GM19193 (cell line): ENCODE measurements at regions not wholly inside any gene's neighbourhood (a gene's known extent, or its start where the extent isn't known, plus 50 kb on each side); places are given as distances from the start of the nearest gene placed in this dataset.

Experiments
- POLR2A ChIP-seq: IDR thresholded peaks from 4 replicates; pipeline ENCODE4 v1.6.1; 2011; ENCODE audit not compliant: insufficient read depth, insufficient read length; ENCODE audit errors: extremely low read depth

DNA sequence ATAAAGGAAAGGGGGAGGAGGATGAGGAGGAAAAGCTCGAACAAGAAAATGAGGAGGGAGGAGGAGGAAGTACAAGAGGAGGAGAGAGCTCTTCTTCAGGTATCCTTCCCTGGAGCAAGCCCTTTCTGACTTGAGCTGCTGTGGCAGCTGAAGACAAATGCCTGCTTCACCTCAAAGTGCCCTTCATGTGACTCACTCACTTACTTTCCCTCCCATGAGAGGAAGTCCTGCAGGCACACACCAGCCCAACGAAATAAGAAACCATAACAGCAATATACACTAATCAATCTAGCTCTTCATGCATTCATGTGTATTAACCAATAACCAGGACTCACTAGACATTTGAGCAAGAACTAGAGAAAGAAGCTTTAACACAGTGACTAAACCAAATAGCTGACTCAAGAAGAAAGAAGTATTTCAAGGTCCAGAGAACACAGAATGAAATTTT, 251.9 kb downstream of the IGSF11 start:
- peak; percentile 29 for TF ChIP-seq POLR2A

DNA sequence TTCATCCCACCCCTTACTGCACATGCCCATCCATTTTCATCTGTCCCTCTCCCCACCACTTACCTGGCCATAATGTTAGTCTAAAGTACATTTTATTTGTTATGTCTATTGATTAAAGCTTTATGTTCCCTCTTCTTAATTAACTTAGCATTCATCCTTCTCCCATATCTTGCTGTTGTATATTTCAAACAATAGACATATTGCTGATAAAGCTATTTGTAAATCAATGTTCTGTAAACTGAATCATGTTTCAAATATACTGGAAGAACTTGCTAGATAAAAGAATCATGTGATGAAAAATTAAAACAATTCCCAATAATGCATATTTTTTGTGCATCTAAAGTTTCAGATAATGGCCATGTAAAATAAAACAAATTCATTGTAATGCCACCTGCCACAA, 249.2 kb downstream of the IGSF11 start:
- TF ChIP-seq POLR2A, result no peak

GRCh38 chr3:118791246-118791645, 243.4 kb downstream of the IGSF11 start:
- no peak for TF ChIP-seq POLR2A

GRCh38 chr3:118792191-118792590, 242.5 kb downstream of the IGSF11 start:
- no peak for TF ChIP-seq POLR2A

DNA sequence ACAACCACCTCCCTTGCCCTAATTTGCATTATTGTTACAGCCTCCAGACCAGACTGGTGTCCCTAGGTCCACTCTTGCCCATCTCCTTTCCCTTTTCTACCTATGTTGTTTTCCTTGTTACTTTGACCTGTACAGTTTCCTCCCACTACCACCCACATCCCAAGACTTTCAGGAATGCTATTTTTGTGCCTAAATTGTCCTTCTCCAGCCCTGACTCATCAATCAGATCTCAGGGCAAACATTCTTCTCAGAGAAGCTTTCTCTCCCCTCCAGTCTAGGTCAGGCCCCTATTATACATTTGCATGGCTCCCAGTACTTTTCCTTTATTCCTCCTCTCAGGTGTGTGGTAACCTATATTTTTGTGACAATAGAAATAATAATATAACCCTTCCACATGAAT, 241.5 kb downstream of the IGSF11 start:
- TF ChIP-seq POLR2A, result no peak

DNA sequence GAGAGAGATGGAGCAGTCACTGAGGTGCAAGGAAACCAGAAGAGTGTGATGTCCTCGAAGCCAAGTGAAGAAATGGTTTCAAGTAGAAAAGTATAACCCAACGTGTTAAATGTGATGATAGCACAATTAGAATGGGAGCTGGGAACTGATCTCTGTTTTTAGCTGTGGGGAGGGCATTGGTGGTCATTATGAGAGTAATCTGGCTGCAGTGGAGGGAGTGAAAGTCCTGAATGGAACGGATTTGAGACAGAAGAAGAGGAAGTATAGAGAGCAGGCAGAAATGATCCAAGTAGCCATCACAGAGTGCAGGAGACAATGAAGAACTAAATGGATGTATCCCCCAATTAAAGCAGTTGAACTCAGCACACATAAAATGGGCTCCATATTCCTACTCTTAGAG, 235.3 kb downstream of the IGSF11 start:
- no peak for TF ChIP-seq POLR2A

- no peak for TF ChIP-seq POLR2A
Observed at GRCh38 chr3:118801899-118802298, 232.7 kb downstream of the IGSF11 start.

DNA sequence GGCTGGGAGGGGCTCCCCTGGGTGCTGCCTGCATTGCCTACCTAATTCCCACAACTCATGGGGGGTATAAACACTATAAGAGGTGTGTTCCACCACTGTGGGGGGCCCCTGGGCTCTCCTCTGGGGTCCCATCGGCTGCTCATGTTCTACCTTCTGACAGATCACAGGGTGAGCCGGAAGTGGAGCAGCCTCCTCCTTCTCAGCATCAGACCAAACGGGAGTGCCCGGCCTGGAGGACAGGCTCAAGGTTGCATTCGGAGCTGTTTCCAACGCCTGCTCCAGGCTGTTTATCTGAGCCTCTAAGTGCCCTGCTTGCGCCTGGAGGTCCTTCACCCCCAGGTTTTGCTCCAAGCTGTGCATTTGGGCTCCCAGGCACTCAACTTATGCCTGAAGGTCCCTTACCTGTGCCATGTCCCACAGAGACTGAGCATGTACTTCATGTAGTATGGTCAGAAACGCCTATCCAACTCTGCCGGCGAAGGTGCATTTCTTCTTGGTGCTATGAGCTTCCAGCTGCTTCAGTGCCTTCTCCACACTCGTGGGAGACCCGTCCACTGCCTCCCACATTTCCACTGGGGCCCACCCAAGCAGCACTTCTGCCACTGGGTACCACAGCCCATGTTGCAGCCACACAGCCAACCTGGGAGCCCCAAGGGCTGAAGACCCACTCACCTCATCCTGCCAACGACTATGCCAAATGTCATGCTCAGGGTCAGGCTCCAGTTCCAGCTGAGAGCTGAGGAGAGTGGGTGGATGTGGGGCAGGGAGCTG, 232.1 kb downstream of the IGSF11 start:
- no peak for TF ChIP-seq POLR2A

GRCh38 chr3:118803096-118803476, 231.6 kb downstream of the IGSF11 start:
- TF ChIP-seq POLR2A, result no peak

GRCh38 chr3:118805007-118805406, 229.6 kb downstream of the IGSF11 start:
- no peak for TF ChIP-seq POLR2A

GRCh38 chr3:118806423-118806822, 228.2 kb downstream of the IGSF11 start:
- TF ChIP-seq POLR2A, result no peak

DNA sequence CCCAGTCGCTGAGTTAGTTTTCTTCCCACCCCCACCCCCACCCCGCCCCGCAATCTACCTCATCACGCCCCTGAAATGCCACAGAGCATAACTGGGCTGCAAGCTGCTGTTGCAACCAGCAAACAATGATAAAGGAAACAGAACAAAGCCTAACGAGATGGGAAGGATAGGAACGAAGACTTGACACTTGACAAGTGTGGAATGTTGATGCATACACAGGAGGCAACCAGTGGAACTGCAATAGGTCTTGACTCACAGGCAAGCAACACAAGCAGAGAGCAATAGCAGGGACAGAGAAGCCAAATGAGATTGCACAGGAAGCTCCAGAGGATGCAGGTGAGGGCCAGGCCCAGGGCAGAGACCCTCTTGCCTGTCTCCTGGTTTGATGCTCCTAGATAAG, 225.9 kb downstream of the IGSF11 start:
- TF ChIP-seq POLR2A, result no peak

DNA sequence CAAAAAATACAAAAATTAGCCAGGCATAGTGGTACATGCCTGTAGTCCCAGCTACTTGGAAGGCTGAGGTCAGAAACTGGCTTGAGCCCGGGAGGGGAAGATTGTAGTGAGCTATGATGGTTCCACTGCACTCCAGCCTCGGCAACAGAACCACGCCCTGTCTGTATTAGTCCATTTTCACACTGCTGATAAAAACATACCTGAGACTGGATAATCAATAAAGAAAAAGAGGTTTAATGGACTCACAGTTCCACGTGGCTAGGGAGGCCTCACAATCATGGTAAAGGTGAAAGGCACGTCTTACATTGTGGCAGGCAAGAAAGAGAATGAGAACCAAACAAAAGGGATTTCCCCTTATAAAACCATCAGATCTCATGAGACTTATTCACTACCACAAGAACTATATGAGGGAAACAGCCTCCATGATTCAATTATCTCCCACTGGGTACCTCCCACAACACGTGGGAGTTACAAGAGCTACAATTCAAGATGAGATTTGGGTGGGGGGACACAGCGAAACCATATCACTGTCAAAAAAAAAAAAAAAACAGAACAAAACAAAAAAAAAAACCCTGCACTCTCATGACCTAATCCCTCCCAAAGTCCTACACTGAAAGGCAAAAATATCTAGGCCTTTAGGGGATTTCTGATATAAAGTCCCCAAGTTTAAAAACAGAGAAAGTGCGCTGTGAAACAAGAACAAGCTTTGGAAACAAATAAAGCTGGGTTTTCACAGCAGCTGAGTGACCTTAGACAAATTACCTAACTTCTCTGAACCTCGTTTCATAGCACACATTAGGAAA, 224.7 kb downstream of the IGSF11 start:
- TF ChIP-seq POLR2A, result no peak

- peak; percentile 40 for TF ChIP-seq POLR2A
Observed at GRCh38 chr3:118810499-118811035, 224.1 kb downstream of the IGSF11 start.

- TF ChIP-seq POLR2A, result no peak
Observed at GRCh38 chr3:118811236-118811732, 223.4 kb downstream of the IGSF11 start.

GRCh38 chr3:118813472-118813871, 221.2 kb downstream of the IGSF11 start:
- no peak for TF ChIP-seq POLR2A

GRCh38 chr3:118817748-118818165, 216.9 kb downstream of the IGSF11 start:
- TF ChIP-seq POLR2A, result no peak

DNA sequence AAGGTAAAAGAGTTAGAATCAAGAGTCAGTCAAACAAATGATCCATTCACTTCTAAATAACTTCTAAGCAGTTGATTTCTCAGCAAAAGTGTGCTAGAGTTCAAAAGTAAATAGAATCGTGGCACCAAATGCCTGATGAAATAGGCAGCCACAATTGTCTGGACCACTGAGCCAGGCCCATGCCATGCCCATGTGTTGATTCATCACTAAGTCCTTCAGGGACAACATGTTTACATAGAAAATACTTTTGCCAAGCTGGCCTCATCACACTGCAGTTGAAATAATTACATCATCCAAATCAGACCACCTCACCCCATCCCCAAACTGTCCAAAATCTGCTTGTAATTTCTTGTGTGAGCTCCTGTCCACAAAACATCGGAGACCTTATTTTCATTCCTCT, 216.3 kb downstream of the IGSF11 start:
- TF ChIP-seq POLR2A, result no peak
